H1 (cell line): ENCODE measurements at regions not wholly inside any gene's neighbourhood (a gene's known extent, or its start where the extent isn't known, plus 50 kb on each side); places are given as distances from the start of the nearest gene placed in this dataset.

Experiments
- CTCF ChIA-PET: fragments of 300-600 bp; sonication (Branson Sonifier 250); formaldehyde crosslinking; loops from one replicate; lab custom pipeline; 2021; ENCODE audit not compliant: partially characterized antibody; lab: Charles Lee
- POLR2A ChIA-PET: fragments of 300-600 bp; sonication (Branson Sonifier 250); formaldehyde crosslinking; loops from one replicate; lab custom pipeline; 2021; ENCODE audit warnings: inconsistent platforms; ENCODE audit not compliant: partially characterized antibody; lab: Charles Lee
- DNase-seq, 2 experiments: peaks; one replicate each; pipeline versions ENCODE4 v3.0.0 to v3.0.0-alpha.2; 2010 to 2022; ENCODE audit warnings: low spot score in 2 of 2, low read depth in 1 of 2, mixed read lengths in 1 of 2
- FAIRE-seq: peaks from 2 replicates; lab custom pipeline; 2011; peaks lifted over from hg19 to GRCh38; lab: Jason Lieb, UNC
- H2AFZ ChIP-seq: 2 replicates; pipeline ENCODE4 v1.8.1; 2012; ENCODE audit warnings: low read length, inconsistent platforms
- H2AK5ac ChIP-seq: 2 replicates; pipeline ENCODE4 v1.6.1; 2013; ENCODE audit warnings: low read depth, low read length
- H2BK120ac ChIP-seq: replicated peaks from 2 replicates; pipeline ENCODE3; 2013; ENCODE audit warnings: low read depth, low read length, inconsistent platforms
- H2BK12ac ChIP-seq: 2 replicates; pipeline ENCODE4 v1.6.1; 2013; ENCODE audit warnings: low read depth, low read length
- H2BK15ac ChIP-seq: 2 replicates; pipeline ENCODE4 v1.6.1; 2013; ENCODE audit warnings: low read length
- H2BK20ac ChIP-seq: 2 replicates; pipeline ENCODE4 v1.6.1; 2013; ENCODE audit warnings: low read length
- H2BK5ac ChIP-seq: 2 replicates; pipeline ENCODE4 v1.6.1; 2013; ENCODE audit warnings: low read depth, low read length
- H3K14ac ChIP-seq: 2 replicates; pipeline ENCODE4 v1.6.1; 2013; ENCODE audit warnings: inconsistent platforms; ENCODE audit not compliant: insufficient read length
- H3K18ac ChIP-seq: 2 replicates; pipeline ENCODE4 v1.6.1; 2013; ENCODE audit warnings: low read length; ENCODE audit errors: extremely low read depth
- H3K23ac ChIP-seq: 2 replicates; pipeline ENCODE4 v1.6.1; 2013; ENCODE audit warnings: inconsistent platforms; ENCODE audit not compliant: insufficient read length
- H3K23me2 ChIP-seq: 2 replicates; pipeline ENCODE4 v1.6.1; 2013; ENCODE audit warnings: low read depth, low read length
- H3K27ac ChIP-seq: 2 replicates; pipeline ENCODE4 v1.6.1; 2011; ENCODE audit warnings: low read depth, low read length, inconsistent platforms
- H3K27me3 ChIP-seq, 4 experiments: replicated peaks in 1 of 4; 1 replicate in 1 of 4; 2 replicates in 3 of 4; pipeline versions ENCODE4 v1.6.1 to v1.8.1; 2011 to 2013; ENCODE audit warnings: low read length in 3 of 4, mild to moderate bottlenecking in 3 of 4, inconsistent platforms in 2 of 4, mixed read lengths in 2 of 4, moderate library complexity in 1 of 4; ENCODE audit not compliant: control insufficient read depth in 3 of 4, insufficient read depth in 3 of 4; ENCODE audit errors: extremely low read depth in 1 of 4
- H3K36me3 ChIP-seq, 4 experiments: 2 replicates each; pipeline versions ENCODE4 v1.6.1 to v1.8.1; 2011 to 2013; ENCODE audit warnings: mild to moderate bottlenecking in 4 of 4, low read length in 3 of 4, moderate library complexity in 2 of 4, control low read depth in 1 of 4, inconsistent platforms in 1 of 4; ENCODE audit not compliant: insufficient read depth in 4 of 4, control insufficient read depth in 2 of 4
- H3K4ac ChIP-seq: replicated peaks from 2 replicates; pipeline ENCODE3; 2013; ENCODE audit warnings: low read length, low read depth, mixed read lengths, inconsistent platforms; ENCODE audit not compliant: insufficient read length
- H3K4me1 ChIP-seq, 4 experiments: replicated peaks in 1 of 4; 1 replicate in 1 of 4; 2 replicates in 3 of 4; pipeline versions ENCODE4 v1.6.1 to v1.8.1; 2011 to 2013; ENCODE audit warnings: low read length in 3 of 4, inconsistent platforms in 2 of 4, mixed read lengths in 1 of 4; ENCODE audit not compliant: insufficient read depth in 4 of 4, control insufficient read depth in 3 of 4
- H3K4me2 ChIP-seq, 2 experiments: 2 replicates each; pipeline versions ENCODE4 v1.6.1 to v1.8.1; 2011 to 2013; ENCODE audit warnings: low read depth in 2 of 2, low read length in 2 of 2, control low read depth in 1 of 2, inconsistent platforms in 1 of 2, mild to moderate bottlenecking in 1 of 2; ENCODE audit not compliant: insufficient read depth in 1 of 2
- H3K4me3 ChIP-seq, 4 experiments: fragments of 200-600, 300-600 bp in 1 of 4; sonication (generic), shearing (Covaris generic), sonication (Bioruptor Twin) in 1 of 4; 2 replicates each; pipeline versions ENCODE4 v1.5.1 to v1.8.1; 2011 to 2016; ENCODE audit warnings: low read length in 4 of 4, low read depth in 3 of 4, control low read depth in 2 of 4, inconsistent platforms in 2 of 4, mild to moderate bottlenecking in 2 of 4, mixed read lengths in 1 of 4, moderate library complexity in 1 of 4; ENCODE audit not compliant: insufficient read depth in 2 of 4; ENCODE audit errors: extremely low read depth in 1 of 4
- H3K56ac ChIP-seq: replicated peaks from 2 replicates; pipeline ENCODE3; 2013; ENCODE audit warnings: low read depth, mild to moderate bottlenecking, mixed read lengths, low read length, inconsistent platforms; ENCODE audit not compliant: insufficient read length
- H3K79me1 ChIP-seq: 2 replicates; pipeline ENCODE4 v1.6.1; 2013; ENCODE audit warnings: low read depth, low read length, control low read depth
- H3K79me2 ChIP-seq, 2 experiments: 2 replicates each; pipeline versions ENCODE4 v1.6.1 to v1.8.1; 2012 to 2013; ENCODE audit warnings: low read length in 2 of 2, mild to moderate bottlenecking in 2 of 2, inconsistent platforms in 1 of 2; ENCODE audit not compliant: insufficient read depth in 2 of 2, control insufficient read depth in 1 of 2
- H3K9ac ChIP-seq, 4 experiments: replicated peaks in 1 of 4; 1 replicate in 1 of 4; 2 replicates in 3 of 4; pipeline versions ENCODE4 v1.6.1 to v1.8.1; 2011 to 2013; ENCODE audit warnings: low read depth in 3 of 4, low read length in 3 of 4, control low read depth in 2 of 4, mild to moderate bottlenecking in 2 of 4, moderate library complexity in 2 of 4, inconsistent platforms in 1 of 4; ENCODE audit errors: extremely low read depth in 1 of 4
- H3K9me3 ChIP-seq, 2 experiments: 2 replicates each; pipeline versions ENCODE4 v1.6.1 to v1.8.1; 2012 to 2013; ENCODE audit warnings: mild to moderate bottlenecking in 2 of 2, moderate library complexity in 2 of 2, control low read depth in 1 of 2, inconsistent platforms in 1 of 2, low read depth in 1 of 2, low read length in 1 of 2, mixed read lengths in 1 of 2; ENCODE audit not compliant: insufficient read depth in 2 of 2
- H4K20me1 ChIP-seq, 2 experiments: replicated peaks in 1 of 2; 2 replicates each; pipeline versions ENCODE3 to v1.8.1; 2011 to 2013; ENCODE audit warnings: inconsistent platforms in 2 of 2, low read length in 2 of 2, mild to moderate bottlenecking in 1 of 2; ENCODE audit not compliant: insufficient read depth in 2 of 2, control insufficient read depth in 1 of 2
- H4K5ac ChIP-seq: 2 replicates; pipeline ENCODE4 v1.6.1; 2013; ENCODE audit warnings: low read length, low read depth, mixed read lengths, inconsistent platforms; ENCODE audit not compliant: insufficient read length
- H4K8ac ChIP-seq: 2 replicates; pipeline ENCODE4 v1.8.0; 2013; ENCODE audit warnings: mild to moderate bottlenecking, moderate library complexity, low read length, inconsistent platforms; ENCODE audit not compliant: insufficient read depth; ENCODE audit errors: extremely low read depth
- H4K91ac ChIP-seq: replicated peaks from 2 replicates; pipeline ENCODE3; 2013; ENCODE audit warnings: low read length, mixed read lengths, inconsistent platforms; ENCODE audit not compliant: insufficient read length
- BRCA1 ChIP-seq: IDR thresholded peaks from 2 replicates; pipeline ENCODE4 v1.6.1; 2012; ENCODE audit warnings: low read depth, low read length, improper control_type of control experiment
- EGR1 ChIP-seq: IDR thresholded peaks from 2 replicates; pipeline ENCODE4 v1.6.1; 2011; ENCODE audit warnings: low read depth, low read length, borderline replicate concordance
- HDAC6 ChIP-seq: IDR thresholded peaks from one replicate; pipeline ENCODE4 v1.7.1; 2012; ENCODE audit warnings: low read depth, mild to moderate bottlenecking, inconsistent platforms, low read length, moderate library complexity
- JUND ChIP-seq: IDR thresholded peaks from 2 replicates; pipeline ENCODE4 v1.6.1; 2011; ENCODE audit warnings: mild to moderate bottlenecking, improper control_type of control experiment, low read length
- KDM1A ChIP-seq: fragments of 200-600, 300-600 bp; sonication (generic); IDR thresholded peaks from 2 replicates; pipeline ENCODE4 v1.7.1; 2016; ENCODE audit warnings: mild to moderate bottlenecking, low read length, borderline replicate concordance
- KDM4A ChIP-seq: IDR thresholded peaks from one replicate; pipeline ENCODE4 v1.7.1; 2012; ENCODE audit warnings: low read depth, mild to moderate bottlenecking, moderate library complexity, low read length, inconsistent platforms; ENCODE audit not compliant: severe bottlenecking
- RAD21 ChIP-seq, 2 experiments: IDR thresholded peaks in 1 of 2; conservative IDR thresholded peaks in 1 of 2; 2 replicates each; pipeline ENCODE4 v1.6.1; 2011; ENCODE audit warnings: low read depth in 2 of 2, low read length in 2 of 2, improper control_type of control experiment in 1 of 2, inconsistent platforms in 1 of 2, mild to moderate bottlenecking in 1 of 2, moderate library complexity in 1 of 2
- SUZ12 ChIP-seq: fragments of 200-600 bp; sonication (generic); IDR thresholded peaks from 2 replicates; pipeline ENCODE4 v1.6.1; 2012; ENCODE audit warnings: mild to moderate bottlenecking, inconsistent platforms, low read length, moderate library complexity, mixed read lengths
- WGBS, 2 experiments: shearing (Covaris generic) in 1 of 2; methylation state at CpG; one replicate each; pipeline versions ENCODE4 v1.1.6 to v1.1.7; 2013 to 2015; ENCODE audit warnings: low lambda C conversion rate in 2 of 2, mixed read lengths in 2 of 2, inconsistent platforms in 1 of 2, low coverage in 1 of 2, missing lambda C conversion rate in 1 of 2; ENCODE audit not compliant: insufficient replicate concordance in 2 of 2, insufficient coverage in 1 of 2, insufficient read length in 1 of 2; ENCODE audit errors: extremely low coverage in 1 of 2, missing lambda C conversion rate in 1 of 2; 5-methylcytosine and 5-hydroxymethylcytosine counted together
- TF ChIP-seq, protein P1 (sequence below): IDR thresholded peaks from 2 replicates; pipeline ENCODE4 v1.6.1; 2012; ENCODE audit warnings: inconsistent platforms

DNA sequence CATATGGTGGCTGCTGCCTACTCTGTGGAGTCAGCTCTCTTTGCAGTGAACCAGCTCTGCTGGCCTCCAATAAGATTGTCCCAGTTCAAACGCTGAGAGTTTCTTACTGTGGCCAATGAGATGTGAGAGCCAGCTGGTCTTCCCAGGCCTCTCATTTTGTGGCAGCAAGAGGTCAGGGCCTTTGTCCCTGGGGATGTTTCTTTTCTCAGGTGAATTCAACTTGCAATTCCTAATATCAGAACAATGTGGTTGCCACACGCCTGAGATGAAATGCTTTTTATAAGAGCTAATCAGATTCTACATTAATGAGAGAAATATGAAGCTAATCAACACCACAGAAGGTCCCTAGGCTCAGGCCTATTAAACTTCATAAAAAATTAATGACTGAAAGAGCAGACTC lies 660.1 kb upstream of the CAMK1G start:
- Histone ChIP-seq H3K9ac (no peak overlapping the region), H2AK5ac (no peak overlapping the region), H3K14ac (no peak overlapping the region), H4K20me1 (no peaks in the 10 kb centered on the region), H4K91ac (no peak overlapping the region), H3K27ac (no peak overlapping the region), H2BK12ac (no peak overlapping the region), H2BK5ac (no peak overlapping the region), H2AFZ (peak overlapping the region; percentile 70; the same call in 1 of the 2 replicates), H3K36me3 (no peaks in the 10 kb centered on the region), H3K4ac (no peak overlapping the region), H2BK120ac (no peak overlapping the region), H3K79me1 (no peaks in the 10 kb centered on the region), H3K18ac (no peak overlapping the region), H3K27me3 (no peaks in the 10 kb centered on the region), H3K4me3 (no peak overlapping the region), H2BK20ac (no peak overlapping the region), H3K79me2 (no peaks in the 10 kb centered on the region), H2BK15ac (no peak overlapping the region), H4K5ac (no peak overlapping the region), H3K9me3 (no peaks in the 10 kb centered on the region), H3K4me1 (no peaks in the 10 kb centered on the region), H3K4me2 (no peak overlapping the region), H3K23me2 (no peaks in the 10 kb centered on the region), H3K56ac (no peak overlapping the region), H3K23ac (no peak overlapping the region), H4K8ac (no peak overlapping the region)
- WGBS, 2 experiments = 79% methylated on average over 2 of the region's 2 CpGs; no CpG with 5 or more reads in 1 of the 2 experiments
- POLR2A ChIA-PET = no interaction called here
- DNase-seq = no peak
- FAIRE-seq = no peak
- CTCF ChIA-PET = no interaction called here
- TF ChIP-seq HDAC6 (no peak), KDM4A (no peak), BRCA1 (no peak), KDM1A (no peak), JUND (no peak), RAD21 (IDR thresholded peaks at IDR 0.05 in 1 of 2, conservative IDR thresholded peaks at IDR 0.05 in 1 of 2; ENCODE audit: low read depth in 2 of 2, low read length in 2 of 2) (no peak), SUZ12 (no peak), EGR1 (no peak)
- TF ChIP-seq, protein P1, sequence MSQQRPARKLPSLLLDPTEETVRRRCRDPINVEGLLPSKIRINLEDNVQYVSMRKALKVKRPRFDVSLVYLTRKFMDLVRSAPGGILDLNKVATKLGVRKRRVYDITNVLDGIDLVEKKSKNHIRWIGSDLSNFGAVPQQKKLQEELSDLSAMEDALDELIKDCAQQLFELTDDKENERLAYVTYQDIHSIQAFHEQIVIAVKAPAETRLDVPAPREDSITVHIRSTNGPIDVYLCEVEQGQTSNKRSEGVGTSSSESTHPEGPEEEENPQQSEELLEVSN = no peak
